CD4-positive, alpha-beta T cell treated with Interleukin-2 at 100 ng/mL for 4 hours (primary cell): ENCODE measurements at regions not wholly inside any gene's neighbourhood (a gene's known extent, or its start where the extent isn't known, plus 50 kb on each side); places are given as distances from the start of the nearest gene placed in this dataset.
A peak's percentile ranks its signal among the peaks of the same experiment; 100 is the strongest.

Experiments used
- DNase-seq: peaks from one replicate; pipeline ENCODE4 v3.0.0-alpha.2; 2020; ENCODE audit warnings: low spot score

- no peak for DNase-seq
Observed at GRCh38 chr14:22098435-22098834, 424.8 kb upstream of the OR4E1 start.

GRCh38 chr14:22097586-22098292, 424.1 kb upstream of the OR4E1 start:
- DNase-seq = peak; percentile 39

- no peak for DNase-seq
Observed at GRCh38 chr14:22097072-22097471, 423.5 kb upstream of the OR4E1 start.

- peak; percentile 57 for DNase-seq
Observed at GRCh38 chr14:22096514-22096895, 422.9 kb upstream of the OR4E1 start.

GRCh38 chr14:22095860-22096513, 422.4 kb upstream of the OR4E1 start:
- DNase-seq = peak; percentile 38

GRCh38 chr14:22089940-22090339, 416.3 kb upstream of the OR4E1 start:
- no peak for DNase-seq

- no peak for DNase-seq
Observed at GRCh38 chr14:22088614-22089342, 415.2 kb upstream of the OR4E1 start.

- no peak for DNase-seq
Observed at GRCh38 chr14:22086131-22086530, 412.5 kb upstream of the OR4E1 start.

GRCh38 chr14:22084393-22085281, 411.0 kb upstream of the OR4E1 start:
- DNase-seq = peak; percentile 63

GRCh38 chr14:22081337-22081736, 407.7 kb upstream of the OR4E1 start:
- DNase-seq = no peak

- DNase-seq = no peak
Observed at GRCh38 chr14:22079766-22080165, 406.1 kb upstream of the OR4E1 start.

GRCh38 chr14:22073801-22074200, 400.2 kb upstream of the OR4E1 start:
- no peak for DNase-seq

GRCh38 chr14:22071006-22071405, 397.4 kb upstream of the OR4E1 start:
- peak; percentile 32 for DNase-seq

GRCh38 chr14:22070119-22070982, 396.7 kb upstream of the OR4E1 start:
- peak; percentile 53 for DNase-seq

GRCh38 chr14:22065347-22065746, 391.7 kb upstream of the OR4E1 start:
- no peak for DNase-seq

- DNase-seq = no peak
Observed at GRCh38 chr14:22059201-22059600, 385.6 kb upstream of the OR4E1 start.

GRCh38 chr14:22052795-22053194, 379.2 kb upstream of the OR4E1 start:
- peak; percentile 40 for DNase-seq

- peak; percentile 65 for DNase-seq
Observed at GRCh38 chr14:22047115-22047514, 373.5 kb upstream of the OR4E1 start.

GRCh38 chr14:22046063-22046462, 372.4 kb upstream of the OR4E1 start:
- DNase-seq = no peak

- no peak for DNase-seq
Observed at GRCh38 chr14:22044193-22044592, 370.6 kb upstream of the OR4E1 start.

GRCh38 chr14:22040781-22041125, 367.1 kb upstream of the OR4E1 start:
- DNase-seq = no peak
